HEK293T (cell line): ENCODE measurements at regions not wholly inside any gene's neighbourhood (a gene's known extent, or its start where the extent isn't known, plus 50 kb on each side); places are given as distances from the start of the nearest gene placed in this dataset.

Experiments
- CTCF ChIA-PET: fragments of 350-600 bp; formaldehyde crosslinking; extraction: SDS; loops from one replicate; lab custom pipeline; 2021; ENCODE audit warnings: antibody characterized with exemption, inconsistent platforms; lab: Yijun Ruan, JAX
- POLR2A ChIA-PET: fragments of 350-600 bp; formaldehyde crosslinking; extraction: SDS; loops from one replicate; lab custom pipeline; 2020; ENCODE audit warnings: antibody characterized with exemption, inconsistent platforms; lab: Yijun Ruan, JAX
- DNase-seq: peaks from one replicate; pipeline ENCODE4 v3.0.0; 2012; ENCODE audit warnings: mixed read lengths; ENCODE audit errors: extremely low spot score
- ARNT ChIP-seq: fragments of 450-650 bp; IDR thresholded peaks from 2 replicates; pipeline ENCODE4 v1.6.1; 2017; ENCODE audit warnings: mild to moderate bottlenecking
- BHLHE40 ChIP-seq: fragments of 450-650 bp; IDR thresholded peaks from 2 replicates; pipeline ENCODE4 v1.6.1; 2016; ENCODE audit warnings: mild to moderate bottlenecking, moderate library complexity, borderline replicate concordance
- CTBP1 ChIP-seq: fragments of 450-650 bp; IDR thresholded peaks from 2 replicates; pipeline ENCODE4 v1.6.1; 2016; ENCODE audit warnings: borderline replicate concordance
- ELF4 ChIP-seq: fragments of 450-650 bp; IDR thresholded peaks from 2 replicates; pipeline ENCODE4 v1.6.1; 2017; ENCODE audit warnings: antibody characterized with exemption
- FOXA1 ChIP-seq: fragments of 450-650 bp; IDR thresholded peaks from 2 replicates; pipeline ENCODE4 v1.6.1; 2016; ENCODE audit warnings: mild to moderate bottlenecking
- FOXK2 ChIP-seq: fragments of 450-650 bp; IDR thresholded peaks from 2 replicates; pipeline ENCODE4 v1.6.1; 2016; ENCODE audit warnings: mild to moderate bottlenecking
- FOXM1 ChIP-seq: fragments of 450-650 bp; IDR thresholded peaks from 2 replicates; pipeline ENCODE4 v1.6.1; 2017; ENCODE audit warnings: mild to moderate bottlenecking, borderline replicate concordance
- HDGF ChIP-seq: fragments of 450-650 bp; IDR thresholded peaks from 2 replicates; pipeline ENCODE4 v1.6.1; 2017; ENCODE audit warnings: antibody characterized with exemption, borderline replicate concordance
- L3MBTL2 ChIP-seq: fragments of 450-650 bp; conservative IDR thresholded peaks from 2 replicates; pipeline ENCODE4 v1.6.1; 2016; ENCODE audit warnings: mild to moderate bottlenecking
- LEF1 ChIP-seq: fragments of 450-650 bp; IDR thresholded peaks from 2 replicates; pipeline ENCODE4 v1.6.1; 2017; ENCODE audit warnings: mild to moderate bottlenecking, borderline replicate concordance
- NFRKB ChIP-seq: fragments of 450-650 bp; IDR thresholded peaks from 2 replicates; pipeline ENCODE4 v1.6.1; 2016; ENCODE audit warnings: mild to moderate bottlenecking, moderate library complexity
- PKNOX1 ChIP-seq: fragments of 450-650 bp; IDR thresholded peaks from 2 replicates; pipeline ENCODE4 v1.6.1; 2016
- SP1 ChIP-seq: fragments of 450-650 bp; IDR thresholded peaks from 2 replicates; pipeline ENCODE4 v1.6.1; 2017
- SUZ12 ChIP-seq: fragments of 450-650 bp; IDR thresholded peaks from 2 replicates; pipeline ENCODE4 v1.6.1; 2016; ENCODE audit warnings: mild to moderate bottlenecking
- TARDBP ChIP-seq: fragments of 450-650 bp; IDR thresholded peaks from 2 replicates; pipeline ENCODE4 v1.6.1; 2016
- ZNF384 ChIP-seq: fragments of 450-650 bp; IDR thresholded peaks from 2 replicates; pipeline ENCODE4 v1.6.1; 2016

GRCh38 chr14:99043756-99044155 lies 228.2 kb downstream of the BCL11B start:
- CTCF ChIA-PET: no interaction called here
- TF ChIP-seq SUZ12 (no peak), ELF4 (no peak), FOXK2 (no peak), LEF1 (no peak), CTBP1 (no peak), BHLHE40 (no peak), SP1 (no peak)
- POLR2A ChIA-PET: no interaction called here
- DNase-seq: no peak

GRCh38 chr14:99047441-99048031 lies 224.5 kb downstream of the BCL11B start:
- POLR2A ChIA-PET: no interaction called here
- TF ChIP-seq HDGF: no peak
- no peak for TF ChIP-seq L3MBTL2
- no peak for TF ChIP-seq TARDBP
- TF ChIP-seq LEF1: no peak
- TF ChIP-seq SUZ12: no peak
- TF ChIP-seq PKNOX1: no peak
- no peak for TF ChIP-seq BHLHE40
- no peak for TF ChIP-seq NFRKB
- TF ChIP-seq FOXA1: no peak
- TF ChIP-seq FOXM1: no peak
- no peak for TF ChIP-seq ELF4
- no peak for TF ChIP-seq CTBP1
- no peak for TF ChIP-seq ARNT
- TF ChIP-seq SP1: no peak
- TF ChIP-seq ZNF384: no peak
- TF ChIP-seq FOXK2: no peak
- CTCF ChIA-PET: no interaction called here
- DNase-seq: no peak

- POLR2A ChIA-PET: no interaction called here
- no peak for DNase-seq
- CTCF ChIA-PET: no interaction called here
These were observed 221.7 kb downstream of the BCL11B start for GRCh38 chr14:99050309-99050708.

GRCh38 chr14:99052467-99052866 lies 219.5 kb downstream of the BCL11B start:
- POLR2A ChIA-PET: no interaction called here
- no peak for TF ChIP-seq CTBP1
- TF ChIP-seq SUZ12: no peak
- TF ChIP-seq ZNF384: no peak
- no peak for TF ChIP-seq NFRKB
- no peak for TF ChIP-seq LEF1
- TF ChIP-seq TARDBP: no peak
- TF ChIP-seq PKNOX1: no peak
- no peak for TF ChIP-seq FOXA1
- TF ChIP-seq SP1: no peak
- no peak for TF ChIP-seq FOXM1
- DNase-seq: no peak

More at GRCh38 chr14:99050309-99050708, 221.7 kb downstream of the BCL11B start:
- TF ChIP-seq PKNOX1 (no peak), SUZ12 (no peak), BHLHE40 (no peak), FOXA1 (no peak), SP1 (no peak), FOXM1 (no peak), L3MBTL2 (no peak), ZNF384 (no peak), ARNT (no peak), ELF4 (no peak), LEF1 (no peak), TARDBP (no peak), FOXK2 (no peak), HDGF (no peak), NFRKB (no peak), CTBP1 (no peak)

GRCh38 chr14:99055019-99055418 lies 217.0 kb downstream of the BCL11B start:
- ChIA-PET POLR2A (no interaction called here), CTCF (no interaction called here)
- TF ChIP-seq ARNT (no peak), ZNF384 (no peak), LEF1 (no peak), HDGF (no peak), BHLHE40 (no peak), CTBP1 (no peak), FOXA1 (no peak), TARDBP (no peak), ELF4 (no peak), FOXM1 (no peak), FOXK2 (no peak), L3MBTL2 (no peak), SP1 (no peak), SUZ12 (no peak), PKNOX1 (no peak), NFRKB (no peak)
- no peak for DNase-seq

More at GRCh38 chr14:99052467-99052866, 219.5 kb downstream of the BCL11B start:
- CTCF ChIA-PET: no interaction called here

GRCh38 chr14:99055816-99056215 lies 216.2 kb downstream of the BCL11B start:
- POLR2A ChIA-PET: no interaction called here
- no peak for DNase-seq

More at GRCh38 chr14:99055816-99056215, 216.2 kb downstream of the BCL11B start:
- TF ChIP-seq BHLHE40 (no peak), NFRKB (no peak), ZNF384 (no peak), SUZ12 (no peak), FOXM1 (no peak), L3MBTL2 (no peak), LEF1 (no peak), ARNT (no peak), TARDBP (no peak), PKNOX1 (no peak)
- CTCF ChIA-PET: no interaction called here
